GM18505 (cell line): ENCODE measurements at regions not wholly inside any gene's neighbourhood (a gene's known extent, or its start where the extent isn't known, plus 50 kb on each side); places are given as distances from the start of the nearest gene placed in this dataset.

Experiments used
- ATAC-seq: cut with Tn5 transposase; IDR thresholded peaks from one replicate; pipeline ENCODE4 v1.9.1; 2021; ENCODE audit not compliant: unreplicated experiment
- POLR2A ChIP-seq: IDR thresholded peaks from 4 replicates; pipeline ENCODE4 v1.6.1; 2011; ENCODE audit warnings: borderline replicate concordance; ENCODE audit not compliant: insufficient read depth, insufficient read length; ENCODE audit errors: extremely low read depth

GRCh38 chr13:89694451-89694850 is 1653.0 kb upstream of the MIR17HG start:
- ATAC-seq, result no peak
- no peak for TF ChIP-seq POLR2A

- no peak for TF ChIP-seq POLR2A
- no peak for ATAC-seq
Observed at GRCh38 chr13:89695343-89696257, 1651.9 kb upstream of the MIR17HG start.

- ATAC-seq, result no peak
- TF ChIP-seq POLR2A, result no peak
Observed at GRCh38 chr13:89701913-89702312, 1645.6 kb upstream of the MIR17HG start.

- TF ChIP-seq POLR2A, result no peak
- ATAC-seq, result no peak
Observed at GRCh38 chr13:89704040-89704439, 1643.4 kb upstream of the MIR17HG start.

- TF ChIP-seq POLR2A, result no peak
- no peak for ATAC-seq
Observed at GRCh38 chr13:89708013-89708412, 1639.5 kb upstream of the MIR17HG start.

- no peak for ATAC-seq
- TF ChIP-seq POLR2A, result no peak
Observed at GRCh38 chr13:89721216-89721615, 1626.3 kb upstream of the MIR17HG start.

GRCh38 chr13:89726690-89727435 is 1620.6 kb upstream of the MIR17HG start:
- ATAC-seq, result no peak
- TF ChIP-seq POLR2A, result no peak

- TF ChIP-seq POLR2A, result no peak
- no peak for ATAC-seq
Observed at GRCh38 chr13:89733829-89734228, 1613.7 kb upstream of the MIR17HG start.

GRCh38 chr13:89737051-89737450 is 1610.4 kb upstream of the MIR17HG start:
- ATAC-seq, result no peak
- TF ChIP-seq POLR2A, result no peak

GRCh38 chr13:89738072-89738471 is 1609.4 kb upstream of the MIR17HG start:
- no peak for ATAC-seq
- TF ChIP-seq POLR2A, result no peak

GRCh38 chr13:89740994-89741685 is 1606.3 kb upstream of the MIR17HG start:
- no peak for ATAC-seq

GRCh38 chr13:89746554-89746953 is 1600.9 kb upstream of the MIR17HG start:
- ATAC-seq, result no peak
- no peak for TF ChIP-seq POLR2A

More at GRCh38 chr13:89740994-89741685, 1606.3 kb upstream of the MIR17HG start:
- TF ChIP-seq POLR2A, result no peak

GRCh38 chr13:89748716-89749115 is 1598.8 kb upstream of the MIR17HG start:
- no peak for TF ChIP-seq POLR2A
- no peak for ATAC-seq

GRCh38 chr13:89749888-89750287 is 1597.6 kb upstream of the MIR17HG start:
- no peak for ATAC-seq
- TF ChIP-seq POLR2A, result no peak

- no peak for TF ChIP-seq POLR2A
- ATAC-seq, result no peak
Observed at GRCh38 chr13:89750371-89750770, 1597.1 kb upstream of the MIR17HG start.
